AG09309 (cell line): ENCODE measurements at regions not wholly inside any gene's neighbourhood (a gene's known extent, or its start where the extent isn't known, plus 50 kb on each side); places are given as distances from the start of the nearest gene placed in this dataset.

Experiments used
- DNase-seq: peaks from one replicate; pipeline ENCODE4 v3.0.0-alpha.2; 2010; ENCODE audit warnings: low read depth
- H3K4me3 ChIP-seq: 2 replicates; pipeline ENCODE4 v1.5.1; 2011; ENCODE audit warnings: mild to moderate bottlenecking, low read depth, low read length, moderate library complexity; ENCODE audit not compliant: control insufficient read depth
- TF ChIP-seq, protein P1 (sequence below): IDR thresholded peaks from 2 replicates; pipeline ENCODE4 v1.5.1; 2011; ENCODE audit warnings: mild to moderate bottlenecking, low read depth, low read length, inconsistent platforms; ENCODE audit not compliant: insufficient read depth, control insufficient read depth; ENCODE audit errors: missing control alignments

DNA sequence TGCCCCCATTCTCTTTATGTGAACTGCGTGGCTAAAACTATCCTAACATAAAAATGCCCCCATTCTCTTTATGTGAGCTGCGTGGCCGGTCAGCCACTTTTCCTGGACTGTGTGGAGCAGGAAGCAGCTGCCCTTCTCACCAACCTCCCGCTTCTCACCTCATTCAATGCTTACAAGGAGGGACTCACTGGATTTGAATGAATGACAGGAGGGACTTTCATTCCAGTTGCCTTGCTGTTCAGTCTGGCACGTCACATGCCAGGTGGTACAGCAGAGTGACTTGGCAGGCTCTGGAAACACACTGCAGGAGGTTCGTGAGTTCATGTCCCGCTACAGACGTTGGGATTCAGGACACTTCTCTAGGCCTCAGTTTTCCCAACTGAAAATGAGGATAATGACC is 60.2 kb upstream of the NFIL3 start:
- TF ChIP-seq, protein P1, sequence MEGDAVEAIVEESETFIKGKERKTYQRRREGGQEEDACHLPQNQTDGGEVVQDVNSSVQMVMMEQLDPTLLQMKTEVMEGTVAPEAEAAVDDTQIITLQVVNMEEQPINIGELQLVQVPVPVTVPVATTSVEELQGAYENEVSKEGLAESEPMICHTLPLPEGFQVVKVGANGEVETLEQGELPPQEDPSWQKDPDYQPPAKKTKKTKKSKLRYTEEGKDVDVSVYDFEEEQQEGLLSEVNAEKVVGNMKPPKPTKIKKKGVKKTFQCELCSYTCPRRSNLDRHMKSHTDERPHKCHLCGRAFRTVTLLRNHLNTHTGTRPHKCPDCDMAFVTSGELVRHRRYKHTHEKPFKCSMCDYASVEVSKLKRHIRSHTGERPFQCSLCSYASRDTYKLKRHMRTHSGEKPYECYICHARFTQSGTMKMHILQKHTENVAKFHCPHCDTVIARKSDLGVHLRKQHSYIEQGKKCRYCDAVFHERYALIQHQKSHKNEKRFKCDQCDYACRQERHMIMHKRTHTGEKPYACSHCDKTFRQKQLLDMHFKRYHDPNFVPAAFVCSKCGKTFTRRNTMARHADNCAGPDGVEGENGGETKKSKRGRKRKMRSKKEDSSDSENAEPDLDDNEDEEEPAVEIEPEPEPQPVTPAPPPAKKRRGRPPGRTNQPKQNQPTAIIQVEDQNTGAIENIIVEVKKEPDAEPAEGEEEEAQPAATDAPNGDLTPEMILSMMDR = no peak
- DNase-seq = no peak
- no peak overlapping the region for H3K4me3 ChIP-seq

DNA sequence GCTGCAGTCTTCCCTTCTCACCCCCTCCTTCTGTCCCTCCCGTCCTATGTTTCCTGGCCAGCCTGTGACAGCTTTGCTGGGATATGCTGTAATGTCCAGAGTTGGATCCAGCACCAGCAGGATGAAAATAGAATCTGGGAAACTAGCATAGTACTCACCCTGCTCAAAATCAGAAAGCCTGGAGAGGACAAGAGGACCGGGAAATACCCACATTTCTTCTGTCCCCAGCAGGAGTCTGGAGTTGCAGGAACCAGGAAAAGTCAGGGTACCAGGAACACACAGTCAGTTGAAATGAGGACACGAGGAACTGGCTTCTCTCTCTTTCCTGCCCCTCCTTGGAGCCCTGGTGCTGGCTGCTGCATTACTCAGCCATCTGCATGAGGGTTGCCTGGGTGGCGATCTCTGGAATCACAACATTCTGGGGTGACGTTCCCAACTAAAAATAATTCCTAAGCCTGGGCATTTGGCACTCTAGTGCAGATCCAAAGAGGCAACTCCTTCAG is 59.6 kb upstream of the NFIL3 start:
- TF ChIP-seq, protein P1 = no peak
- H3K4me3 ChIP-seq = no peak overlapping the region
- peak; percentile 42 for DNase-seq

DNA sequence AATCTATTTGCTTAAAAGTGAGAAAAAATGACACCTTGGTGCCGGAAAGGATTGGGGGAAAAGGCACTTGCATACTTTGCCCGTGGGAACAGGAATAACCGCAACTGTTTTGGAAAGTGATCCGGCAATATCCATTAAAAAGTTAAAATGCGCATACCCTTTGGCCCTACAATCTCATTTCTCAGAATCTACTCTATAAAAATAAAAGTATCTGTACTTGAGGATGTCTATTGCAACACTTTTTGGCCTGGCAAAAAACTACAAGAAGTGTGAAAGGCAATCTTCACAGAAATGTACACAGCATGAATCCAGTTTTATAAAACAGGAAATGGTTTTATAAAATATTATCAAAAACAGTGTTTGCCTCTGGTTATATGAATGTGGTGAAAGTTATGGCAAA is 58.3 kb upstream of the NFIL3 start:
- DNase-seq = peak; percentile 39
- TF ChIP-seq, protein P1 = no peak
- no peak overlapping the region for H3K4me3 ChIP-seq

DNA sequence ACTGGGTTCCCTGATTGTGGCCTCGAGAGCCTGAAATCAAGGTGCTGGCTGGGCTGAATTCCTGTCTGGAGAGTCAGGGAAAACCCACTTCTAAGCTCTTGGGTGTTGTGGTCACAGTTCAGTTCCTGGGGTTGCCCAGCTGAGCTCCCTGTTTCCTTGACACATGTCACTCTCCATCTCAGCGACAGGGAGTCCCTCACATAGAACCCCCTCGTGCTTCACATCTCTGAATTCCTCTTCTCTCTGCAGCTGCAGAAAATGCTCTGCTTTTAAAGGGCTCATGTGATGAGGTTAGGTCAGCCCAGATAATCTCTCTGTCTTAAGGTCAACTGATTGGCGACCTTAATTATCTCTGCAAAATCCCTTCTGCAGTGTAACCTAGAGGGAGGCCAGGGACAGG is 53.5 kb upstream of the NFIL3 start:
- no peak for DNase-seq
- TF ChIP-seq, protein P1 = no peak
- H3K4me3 ChIP-seq = no peak overlapping the region

DNA sequence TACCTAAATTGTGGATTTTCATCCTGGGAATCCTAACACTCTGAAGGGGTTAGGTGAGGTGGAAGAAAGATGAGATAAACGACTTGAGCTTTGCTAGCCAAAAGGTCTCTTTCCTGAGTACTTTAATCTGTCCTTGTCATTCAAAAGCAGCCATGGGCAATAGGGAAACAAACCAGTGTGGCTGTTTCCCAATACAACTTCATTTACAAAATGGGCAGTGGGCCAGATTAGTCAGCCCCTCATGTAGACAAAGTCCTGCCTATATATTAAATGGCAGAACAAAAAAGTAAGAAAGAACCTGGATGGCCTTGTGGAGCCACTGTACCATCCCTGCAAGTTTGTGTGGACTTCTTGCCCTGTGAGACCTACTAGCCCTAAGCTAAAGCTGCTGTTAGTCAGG is 51.0 kb upstream of the NFIL3 start:
- H3K4me3 ChIP-seq = no peak overlapping the region
- DNase-seq = no peak

More for the DNA sequence above, 51.0 kb upstream of the NFIL3 start:
- TF ChIP-seq, protein P1 = no peak
